22Rv1 (cell line): ENCODE measurements at regions not wholly inside any gene's neighbourhood (a gene's known extent, or its start where the extent isn't known, plus 50 kb on each side); places are given as distances from the start of the nearest gene placed in this dataset.

ENCODE experiments used
- ZFX ChIP-seq: fragments of 450-650 bp; IDR thresholded peaks from 2 replicates; pipeline ENCODE4 v1.6.1; 2017; ENCODE audit warnings: antibody characterized with exemption, borderline replicate concordance
- TF ChIP-seq, protein P1 (sequence below): fragments of 450-650 bp; IDR thresholded peaks from 2 replicates; pipeline ENCODE4 v1.5.1; 2017; ENCODE audit warnings: mild to moderate bottlenecking

DNA sequence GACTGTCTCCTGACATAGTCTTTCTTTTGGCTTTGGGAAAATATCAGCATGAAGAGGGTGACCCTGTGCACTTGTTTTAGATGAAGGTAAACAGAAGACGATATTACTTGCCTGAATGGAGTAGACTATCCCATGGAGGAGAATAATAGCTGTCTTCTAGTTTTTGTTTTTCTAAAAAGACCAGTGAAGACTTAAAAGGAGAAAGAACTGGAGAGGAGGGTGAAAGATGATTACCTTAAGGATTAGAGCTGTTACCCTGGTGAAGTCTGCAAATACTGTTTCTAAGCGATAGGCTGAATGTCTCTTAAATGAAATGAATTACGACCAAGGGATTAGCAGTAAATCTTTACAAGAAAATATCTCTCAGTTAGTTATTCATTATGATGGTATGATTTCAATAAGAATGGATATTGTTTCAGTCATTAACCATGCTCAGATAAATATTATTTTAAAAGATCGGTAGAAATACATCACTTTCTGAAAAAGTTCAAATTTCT, 255.6 kb upstream of the FERD3L start:
- TF ChIP-seq, protein P1, sequence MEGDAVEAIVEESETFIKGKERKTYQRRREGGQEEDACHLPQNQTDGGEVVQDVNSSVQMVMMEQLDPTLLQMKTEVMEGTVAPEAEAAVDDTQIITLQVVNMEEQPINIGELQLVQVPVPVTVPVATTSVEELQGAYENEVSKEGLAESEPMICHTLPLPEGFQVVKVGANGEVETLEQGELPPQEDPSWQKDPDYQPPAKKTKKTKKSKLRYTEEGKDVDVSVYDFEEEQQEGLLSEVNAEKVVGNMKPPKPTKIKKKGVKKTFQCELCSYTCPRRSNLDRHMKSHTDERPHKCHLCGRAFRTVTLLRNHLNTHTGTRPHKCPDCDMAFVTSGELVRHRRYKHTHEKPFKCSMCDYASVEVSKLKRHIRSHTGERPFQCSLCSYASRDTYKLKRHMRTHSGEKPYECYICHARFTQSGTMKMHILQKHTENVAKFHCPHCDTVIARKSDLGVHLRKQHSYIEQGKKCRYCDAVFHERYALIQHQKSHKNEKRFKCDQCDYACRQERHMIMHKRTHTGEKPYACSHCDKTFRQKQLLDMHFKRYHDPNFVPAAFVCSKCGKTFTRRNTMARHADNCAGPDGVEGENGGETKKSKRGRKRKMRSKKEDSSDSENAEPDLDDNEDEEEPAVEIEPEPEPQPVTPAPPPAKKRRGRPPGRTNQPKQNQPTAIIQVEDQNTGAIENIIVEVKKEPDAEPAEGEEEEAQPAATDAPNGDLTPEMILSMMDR = no peak
- TF ChIP-seq ZFX = no peak
